ENCODE measurements at regions not wholly inside any gene's neighbourhood (a gene's known extent, or its start where the extent isn't known, plus 50 kb on each side); places are given as distances from the start of the nearest gene placed in this dataset.

DNA sequence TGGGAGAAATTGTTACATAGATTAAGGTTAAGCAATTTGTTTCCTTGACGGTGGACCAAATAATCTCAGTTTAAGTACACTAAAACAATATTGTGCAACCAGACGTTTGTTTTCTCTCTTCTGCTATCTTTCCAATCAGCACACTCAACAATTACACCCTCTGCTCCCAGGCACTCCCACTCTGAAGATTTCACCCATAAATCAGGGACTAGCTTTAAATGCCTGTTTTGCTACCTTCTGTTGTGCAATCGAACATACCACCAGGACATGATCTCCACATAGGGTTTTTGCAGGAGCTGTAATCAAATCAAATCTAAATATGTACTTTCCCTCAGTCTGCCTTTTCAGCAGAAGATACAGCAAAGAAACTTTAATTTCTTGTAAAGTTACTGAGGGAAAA is 405.8 kb upstream of the TLE4 start:
- WGBS, 3 donors: 7 to 10% (median 9%) methylated on average over 3 of the region's 3 CpGs
- no peak overlapping the region for H3K27ac ChIP-seq
- H3K36me3 ChIP-seq: no peaks in the 10 kb centered on the region
- TF ChIP-seq POLR2A (IDR thresholded peaks at IDR 0.05): no peak
- TF ChIP-seq, protein P1, sequence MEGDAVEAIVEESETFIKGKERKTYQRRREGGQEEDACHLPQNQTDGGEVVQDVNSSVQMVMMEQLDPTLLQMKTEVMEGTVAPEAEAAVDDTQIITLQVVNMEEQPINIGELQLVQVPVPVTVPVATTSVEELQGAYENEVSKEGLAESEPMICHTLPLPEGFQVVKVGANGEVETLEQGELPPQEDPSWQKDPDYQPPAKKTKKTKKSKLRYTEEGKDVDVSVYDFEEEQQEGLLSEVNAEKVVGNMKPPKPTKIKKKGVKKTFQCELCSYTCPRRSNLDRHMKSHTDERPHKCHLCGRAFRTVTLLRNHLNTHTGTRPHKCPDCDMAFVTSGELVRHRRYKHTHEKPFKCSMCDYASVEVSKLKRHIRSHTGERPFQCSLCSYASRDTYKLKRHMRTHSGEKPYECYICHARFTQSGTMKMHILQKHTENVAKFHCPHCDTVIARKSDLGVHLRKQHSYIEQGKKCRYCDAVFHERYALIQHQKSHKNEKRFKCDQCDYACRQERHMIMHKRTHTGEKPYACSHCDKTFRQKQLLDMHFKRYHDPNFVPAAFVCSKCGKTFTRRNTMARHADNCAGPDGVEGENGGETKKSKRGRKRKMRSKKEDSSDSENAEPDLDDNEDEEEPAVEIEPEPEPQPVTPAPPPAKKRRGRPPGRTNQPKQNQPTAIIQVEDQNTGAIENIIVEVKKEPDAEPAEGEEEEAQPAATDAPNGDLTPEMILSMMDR (IDR thresholded peaks at IDR 0.05): no peak
- no peak for TF ChIP-seq EP300 (IDR thresholded peaks at IDR 0.05)
- H3K4me1 ChIP-seq (ENCODE audit: insufficient read depth): no peaks in the 10 kb centered on the region
- no peak overlapping the region for H3K4me3 ChIP-seq
- DNase-seq: no peak
- no peaks in the 10 kb centered on the region for H3K27me3 ChIP-seq
- no peaks in the 10 kb centered on the region for H3K9me3 ChIP-seq
- intact Hi-C loops (cut with DNase I): no loop called here

- Histone ChIP-seq H3K9me3 (no peaks in the 10 kb centered on the region), H3K4me3 (no peak overlapping the region), H3K27ac (no peak overlapping the region), H3K27me3 (no peaks in the 10 kb centered on the region), H3K4me1 (ENCODE audit: insufficient read depth) (no peaks in the 10 kb centered on the region), H3K36me3 (no peaks in the 10 kb centered on the region)
- DNase-seq: no peak
- WGBS, 3 donors: 100% methylated on average over 1 of the region's 1 CpG
- TF ChIP-seq, protein P1 (IDR thresholded peaks at IDR 0.05): no peak
- TF ChIP-seq EP300 (IDR thresholded peaks at IDR 0.05): no peak
- no peak for TF ChIP-seq POLR2A (IDR thresholded peaks at IDR 0.05)
- intact Hi-C loops (cut with DNase I): no loop called here
Measured at GRCh38 chr9:79170643-79171042, 401.1 kb upstream of the TLE4 start.

- intact Hi-C loops (cut with DNase I): no loop called here
- 88 to 97% (median 92%) methylated on average over 3 of the region's 3 CpGs for WGBS, 3 donors
- H3K36me3 ChIP-seq: no peaks in the 10 kb centered on the region
Measured at GRCh38 chr9:79173932-79174331, 397.8 kb upstream of the TLE4 start.

GRCh38 chr9:79176014-79176697 is 395.6 kb upstream of the TLE4 start:
- 23 to 32% (median 31%) methylated on average over 4 of the region's 4 CpGs for WGBS, 3 donors
- intact Hi-C loops (cut with DNase I): no loop called here
- Histone ChIP-seq H3K4me3 (no peak overlapping the region), H3K36me3 (no peaks in the 10 kb centered on the region), H3K27ac (no peak overlapping the region), H3K9me3 (no peaks in the 10 kb centered on the region), H3K27me3 (no peaks in the 10 kb centered on the region), H3K4me1 (ENCODE audit: insufficient read depth) (no peaks in the 10 kb centered on the region)
- TF ChIP-seq, protein P1 (IDR thresholded peaks at IDR 0.05): no peak
- no peak for DNase-seq

More at GRCh38 chr9:79173932-79174331, 397.8 kb upstream of the TLE4 start:
- no peak overlapping the region for H3K27ac ChIP-seq
- no peaks in the 10 kb centered on the region for H3K27me3 ChIP-seq
- H3K9me3 ChIP-seq: no peaks in the 10 kb centered on the region
- no peak for TF ChIP-seq POLR2A (IDR thresholded peaks at IDR 0.05)
- TF ChIP-seq, protein P1 (IDR thresholded peaks at IDR 0.05): no peak
- no peak for TF ChIP-seq EP300 (IDR thresholded peaks at IDR 0.05)
- H3K4me3 ChIP-seq: no peak overlapping the region
- no peak for DNase-seq
- no peaks in the 10 kb centered on the region for H3K4me1 ChIP-seq (ENCODE audit: insufficient read depth)

All from ovary (tissue), 7 donors.